HG03432 (cell line): ENCODE measurements at regions not wholly inside any gene's neighbourhood (a gene's known extent, or its start where the extent isn't known, plus 50 kb on each side); places are given as distances from the start of the nearest gene placed in this dataset.

Experiments
- ATAC-seq: cut with Tn5 transposase; IDR thresholded peaks from one replicate; pipeline ENCODE4 v1.9.1; 2021; ENCODE audit warnings: mild to moderate bottlenecking, moderate library complexity; ENCODE audit not compliant: unreplicated experiment

GRCh38 chr4:4641661-4642495 is 100.0 kb upstream of the STX18 start:
- ATAC-seq, result no peak

- no peak for ATAC-seq
Observed at GRCh38 chr4:4641254-4641653, 99.4 kb upstream of the STX18 start.

- ATAC-seq, result no peak
Observed at GRCh38 chr4:4640692-4641091, 98.8 kb upstream of the STX18 start.

GRCh38 chr4:4639370-4639769 is 97.5 kb upstream of the STX18 start:
- no peak for ATAC-seq

- peak; percentile 83 for ATAC-seq
Observed at GRCh38 chr4:4637710-4638109, 95.9 kb upstream of the STX18 start.

GRCh38 chr4:4633431-4633830 is 91.6 kb upstream of the STX18 start:
- no peak for ATAC-seq

- peak; percentile 96 for ATAC-seq
Observed at GRCh38 chr4:4631150-4631549, 89.3 kb upstream of the STX18 start.

GRCh38 chr4:4627906-4628305 is 86.1 kb upstream of the STX18 start:
- ATAC-seq, result no peak

- ATAC-seq, result no peak
Observed at GRCh38 chr4:4627111-4627510, 85.3 kb upstream of the STX18 start.

GRCh38 chr4:4625488-4625887 is 83.6 kb upstream of the STX18 start:
- ATAC-seq, result no peak

- no peak for ATAC-seq
Observed at GRCh38 chr4:4624276-4624897, 82.5 kb upstream of the STX18 start.

GRCh38 chr4:4619821-4620220 is 78.0 kb upstream of the STX18 start:
- ATAC-seq, result no peak

- ATAC-seq, result no peak
Observed at GRCh38 chr4:4618847-4619246, 77.0 kb upstream of the STX18 start.

- no peak for ATAC-seq
Observed at GRCh38 chr4:4614925-4615678, 73.3 kb upstream of the STX18 start.

- ATAC-seq, result no peak
Observed at GRCh38 chr4:4613641-4614286, 71.9 kb upstream of the STX18 start.

- no peak for ATAC-seq
Observed at GRCh38 chr4:4613126-4613465, 71.2 kb upstream of the STX18 start.

- ATAC-seq, result no peak
Observed at GRCh38 chr4:4610672-4611071, 68.8 kb upstream of the STX18 start.

- no peak for ATAC-seq
Observed at GRCh38 chr4:4609622-4610334, 67.9 kb upstream of the STX18 start.

GRCh38 chr4:4608214-4608537 is 66.3 kb upstream of the STX18 start:
- no peak for ATAC-seq

GRCh38 chr4:4607336-4608213 is 65.7 kb upstream of the STX18 start:
- ATAC-seq, result no peak
